HPDE6-E6E7 (cell line): ENCODE measurements at regions not wholly inside any gene's neighbourhood (a gene's known extent, or its start where the extent isn't known, plus 50 kb on each side); places are given as distances from the start of the nearest gene placed in this dataset.
A peak's percentile ranks its signal among the peaks of the same experiment; 100 is the strongest.
"Not testable (repeated sequence)": the region's sequence is repeated elsewhere in the genome, so short reads cannot be mapped to it uniquely, and the experiment has no call there.

Experiments
- DNase-seq: peaks from one replicate; pipeline ENCODE4 v3.0.0; 2011; ENCODE audit warnings: missing footprints; ENCODE audit errors: extremely low spot score

DNA sequence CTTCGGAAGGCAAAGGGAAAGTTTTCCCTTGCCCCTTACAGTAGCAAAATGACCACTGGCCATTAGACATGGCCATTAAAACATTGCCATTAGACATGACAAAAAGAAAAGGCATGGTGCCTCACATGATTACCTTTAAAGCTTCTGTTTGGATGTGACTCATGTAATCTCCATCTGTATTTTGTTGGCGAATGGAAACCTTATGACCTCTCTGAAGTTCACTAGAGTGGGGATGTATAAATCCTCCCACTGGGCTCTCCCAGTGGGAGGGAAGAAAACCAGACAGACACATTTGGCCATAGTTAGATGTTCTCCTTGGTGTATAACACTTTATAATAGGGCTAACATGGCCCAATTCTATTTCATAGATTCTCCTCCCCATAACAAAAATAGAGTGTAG is 152.6 kb downstream of the MAGEB17 start:
- DNase-seq: no peak

DNA sequence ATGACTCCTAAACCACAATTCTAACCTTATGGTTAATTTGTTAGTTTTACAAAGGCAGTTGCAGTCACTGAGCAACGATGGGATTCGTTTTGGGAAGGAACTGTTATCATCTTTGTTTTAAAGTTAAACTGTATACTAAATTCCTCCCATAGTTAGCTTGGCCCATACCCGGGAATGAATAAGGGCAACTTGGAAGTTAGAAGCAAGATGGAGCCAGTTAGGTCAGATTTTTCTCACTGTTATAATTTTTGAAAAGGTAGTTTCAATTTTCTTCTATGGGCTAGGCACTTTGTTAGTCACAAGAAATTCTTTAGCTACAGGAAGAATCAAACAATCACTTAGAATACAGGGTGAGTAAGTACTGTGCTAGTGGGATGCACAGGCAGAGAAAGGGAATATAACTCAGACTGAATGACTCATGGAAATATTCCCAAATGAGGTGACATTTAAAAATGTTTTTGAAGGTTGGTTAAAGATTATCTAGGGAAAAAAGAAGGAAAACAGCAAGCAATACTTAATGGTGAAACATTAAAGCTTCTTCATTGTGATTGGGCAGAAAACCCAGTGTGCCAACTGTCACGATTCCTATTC is 153.6 kb downstream of the MAGEB17 start:
- DNase-seq: peak; percentile 19

DNA sequence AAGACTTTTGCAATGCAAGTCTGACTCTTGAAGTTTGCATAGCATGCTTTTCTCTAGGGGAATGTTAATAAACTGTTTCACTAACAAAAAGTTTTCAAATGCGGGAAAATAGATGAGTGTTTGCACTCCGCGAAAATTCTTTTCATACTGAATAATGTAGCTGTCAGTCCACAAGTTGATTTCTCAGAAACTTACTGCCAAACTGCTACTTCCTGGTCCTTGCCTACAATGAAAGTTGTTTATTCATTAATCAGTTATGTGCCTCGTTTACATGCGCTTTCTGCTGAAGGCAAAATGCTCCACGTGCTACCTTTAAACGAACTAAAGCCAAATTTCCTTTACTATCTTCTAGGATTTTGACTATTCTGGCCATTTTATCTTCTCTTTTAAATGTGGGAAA is 166.2 kb downstream of the MAGEB17 start:
- DNase-seq: no peak

DNA sequence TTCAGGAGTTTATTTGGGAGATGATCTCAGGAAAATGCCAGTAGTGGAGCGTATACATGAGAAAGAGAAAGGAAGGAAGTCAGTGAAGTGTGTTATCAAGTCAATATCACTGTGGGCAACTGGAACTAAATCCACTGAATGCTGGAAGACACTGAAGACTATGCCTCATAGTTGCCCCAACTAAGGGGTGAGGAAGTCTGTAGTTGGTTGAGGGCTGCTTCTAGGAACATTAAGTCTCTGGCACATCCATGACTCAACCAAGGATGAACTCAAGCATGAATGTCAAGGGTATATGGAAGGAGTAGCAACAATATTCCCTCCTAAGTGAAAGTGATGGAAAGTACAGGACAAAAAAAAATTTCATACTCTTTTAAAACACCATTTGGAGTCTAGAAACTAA is 167.9 kb downstream of the MAGEB17 start:
- no peak for DNase-seq

DNA sequence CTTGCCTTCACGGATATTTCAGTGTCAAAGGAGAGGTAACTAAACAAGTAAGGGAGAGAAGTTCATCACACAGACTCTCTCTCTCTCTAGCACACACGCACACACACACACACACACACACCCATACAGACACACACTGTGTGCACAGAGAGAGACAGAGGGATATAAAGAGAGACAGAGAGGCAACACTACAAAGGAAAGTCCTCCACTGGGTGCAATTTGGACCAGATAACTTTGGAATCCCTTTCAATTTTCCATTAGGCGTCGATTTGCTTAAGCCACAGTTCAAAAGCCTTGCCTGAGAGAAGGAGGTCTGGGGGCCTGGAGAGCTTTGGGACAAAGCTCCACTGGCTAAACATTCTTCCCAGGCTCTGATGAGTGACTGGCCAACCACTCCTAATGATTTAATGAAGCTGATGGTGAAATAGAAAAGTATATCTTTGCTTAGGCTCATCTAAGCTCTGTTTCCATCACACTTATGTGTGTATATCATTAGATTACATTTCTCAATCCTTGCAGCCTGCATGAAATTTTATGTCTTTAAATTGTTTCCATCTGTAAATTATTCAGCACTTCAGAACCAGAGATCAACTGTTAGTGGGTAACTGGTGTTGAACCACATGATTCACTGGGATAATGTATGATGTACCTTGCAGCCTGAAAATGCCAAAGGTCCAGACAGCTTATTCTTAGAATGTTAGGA is 180.8 kb downstream of the MAGEB17 start:
- DNase-seq: no peak

DNA sequence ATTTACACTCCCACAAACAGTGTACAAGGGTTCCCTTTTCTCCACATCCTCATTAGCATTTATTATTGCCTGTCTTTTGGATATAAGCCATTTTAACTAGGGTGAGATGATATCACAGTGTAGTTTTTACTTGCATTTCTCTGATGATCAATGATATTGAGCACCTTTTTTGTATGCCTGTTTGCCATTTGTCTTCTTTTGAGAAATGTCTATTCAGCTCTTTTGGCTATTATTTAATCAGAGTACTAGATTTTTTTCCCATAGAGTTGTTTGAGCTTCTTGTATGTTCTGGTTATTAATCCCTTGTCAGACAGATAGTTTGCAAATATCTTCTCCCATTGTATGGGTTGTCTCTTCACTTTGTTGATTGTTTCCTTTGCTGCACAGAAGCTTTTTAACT is 190.6 kb downstream of the MAGEB17 start:
- no peak for DNase-seq

DNA sequence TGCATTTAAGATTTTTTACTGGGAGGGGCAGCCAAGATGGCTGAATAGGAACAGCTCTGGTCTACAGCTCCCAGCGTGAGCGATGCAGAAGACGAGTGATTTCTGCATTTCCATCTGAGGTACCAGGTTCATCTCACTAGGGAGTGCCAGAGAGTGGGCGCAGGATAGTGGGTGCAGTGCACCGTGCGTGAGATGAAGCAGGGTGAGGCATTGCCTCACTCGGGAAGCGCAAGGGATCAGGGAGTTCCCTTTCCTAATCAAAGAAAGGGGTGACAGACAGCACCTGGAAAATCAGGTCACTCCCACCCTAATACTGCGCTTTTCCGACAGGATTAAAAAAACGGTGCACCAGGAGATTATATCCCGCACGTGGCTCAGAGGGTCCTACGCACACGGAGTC is 192.8 kb downstream of the MAGEB17 start:
- not testable (repeated sequence) for DNase-seq

DNA sequence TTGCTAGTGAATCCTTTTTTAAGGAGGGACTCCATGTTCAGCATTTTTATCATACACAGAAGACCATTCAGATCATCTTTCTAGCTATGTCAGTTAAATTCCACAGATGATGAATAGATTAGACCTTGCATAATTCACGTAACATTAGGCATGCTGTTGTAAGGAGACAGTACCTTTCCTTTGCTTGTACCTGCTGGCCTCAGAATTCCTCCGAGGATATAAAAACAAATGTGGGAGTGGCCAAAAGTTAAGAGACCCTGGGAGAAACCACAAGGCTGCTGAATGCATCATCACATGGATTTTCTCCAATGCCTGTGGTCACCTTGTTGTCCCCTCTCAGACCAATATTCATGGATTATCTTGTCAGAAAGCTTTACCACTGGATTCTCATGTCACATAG is 201.4 kb downstream of the MAGEB17 start:
- DNase-seq: no peak

DNA sequence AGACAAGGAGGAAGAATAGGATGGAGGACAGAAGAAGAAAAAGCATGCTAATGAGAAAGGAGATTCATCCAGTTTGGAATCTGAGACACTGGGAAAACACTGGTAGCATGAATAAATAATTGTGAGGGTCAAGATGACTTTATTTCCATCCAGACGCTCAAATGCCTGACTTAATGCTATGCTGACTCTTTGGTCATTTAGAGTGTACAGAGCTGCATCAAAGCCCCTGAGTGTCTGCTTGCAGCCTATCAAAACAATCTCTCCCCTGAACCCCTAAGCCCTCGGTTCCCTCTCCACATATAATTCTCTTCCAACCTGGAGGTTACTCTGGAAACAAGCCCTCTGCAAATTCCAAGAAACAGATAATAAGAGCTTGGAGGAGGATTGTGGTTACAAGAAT is 208.8 kb downstream of the MAGEB17 start:
- DNase-seq: no peak

DNA sequence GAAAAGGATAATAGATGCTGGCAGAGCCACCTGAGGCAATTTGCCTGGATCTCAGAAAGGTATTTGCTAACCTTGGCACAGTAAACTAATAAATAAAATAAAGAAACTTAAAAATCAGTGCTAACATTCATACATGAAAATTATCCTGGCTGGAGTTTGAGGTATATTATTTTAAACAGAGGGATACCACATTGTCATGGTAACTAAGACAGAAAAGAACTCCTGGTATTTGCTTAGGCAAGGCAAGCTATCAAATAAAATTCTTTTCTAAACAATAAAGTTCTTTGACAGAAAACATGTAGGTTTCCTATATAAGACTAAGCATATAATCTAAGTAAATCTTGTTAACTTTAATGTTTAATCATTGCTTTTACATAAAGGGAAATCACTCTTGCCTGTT is 218.8 kb downstream of the MAGEB17 start:
- no peak for DNase-seq

DNA sequence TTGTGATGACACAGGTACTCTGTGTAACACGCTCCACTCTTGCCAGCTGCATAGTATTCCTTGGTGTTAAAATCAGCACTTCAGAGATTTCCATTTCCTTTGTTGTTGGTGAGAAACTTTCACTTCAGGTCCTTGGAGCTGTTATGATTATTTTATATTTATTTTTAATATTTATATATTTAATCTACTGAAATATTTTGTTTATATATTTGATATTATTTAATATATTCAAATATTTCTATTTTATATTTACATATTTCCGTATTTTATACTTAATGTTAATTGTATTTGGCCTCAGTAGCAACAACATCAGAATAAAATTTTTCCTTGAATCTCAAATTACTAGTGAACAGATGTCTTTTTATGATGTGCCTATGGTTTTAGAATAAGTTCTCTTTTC is 225.3 kb downstream of the MAGEB17 start:
- DNase-seq: no peak

DNA sequence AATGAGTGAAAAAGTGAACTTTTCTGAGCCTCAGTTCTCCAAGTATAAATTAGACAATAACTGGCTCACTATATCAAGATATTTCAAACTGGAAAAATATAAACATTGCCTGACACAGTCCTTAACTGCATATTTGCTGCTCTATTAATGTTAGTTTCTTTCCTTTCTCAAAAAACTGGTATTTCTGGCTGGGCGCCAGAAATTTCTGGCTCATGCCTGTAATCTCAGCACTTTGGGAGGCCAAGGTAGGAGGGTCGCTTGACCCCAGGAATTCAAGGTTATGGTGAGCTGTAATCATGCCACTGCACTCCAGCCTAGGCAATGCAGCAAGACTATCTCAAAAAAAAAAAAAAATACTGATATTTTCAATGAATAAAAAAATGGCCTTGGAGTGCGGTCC is 227.0 kb downstream of the MAGEB17 start:
- DNase-seq: no peak

DNA sequence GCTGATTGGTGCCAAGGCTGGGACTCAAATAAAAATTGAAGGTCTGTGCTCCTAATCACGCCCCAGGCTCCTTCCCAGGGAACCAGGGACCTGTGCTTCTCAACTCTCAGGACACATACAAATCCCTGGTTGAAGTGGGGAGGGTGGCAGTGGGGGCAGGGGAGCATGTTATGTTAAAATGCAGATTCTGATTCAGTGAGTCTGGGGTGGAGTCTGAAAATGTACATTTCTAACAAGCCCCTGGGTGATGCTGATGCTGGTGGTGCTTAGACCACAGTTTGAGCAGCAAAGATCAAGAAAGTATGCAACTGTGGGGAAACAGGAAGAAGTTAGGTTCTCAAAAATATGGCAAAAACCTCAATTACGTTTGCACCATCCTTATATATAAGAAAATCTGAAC is 236.5 kb downstream of the MAGEB17 start:
- no peak for DNase-seq

DNA sequence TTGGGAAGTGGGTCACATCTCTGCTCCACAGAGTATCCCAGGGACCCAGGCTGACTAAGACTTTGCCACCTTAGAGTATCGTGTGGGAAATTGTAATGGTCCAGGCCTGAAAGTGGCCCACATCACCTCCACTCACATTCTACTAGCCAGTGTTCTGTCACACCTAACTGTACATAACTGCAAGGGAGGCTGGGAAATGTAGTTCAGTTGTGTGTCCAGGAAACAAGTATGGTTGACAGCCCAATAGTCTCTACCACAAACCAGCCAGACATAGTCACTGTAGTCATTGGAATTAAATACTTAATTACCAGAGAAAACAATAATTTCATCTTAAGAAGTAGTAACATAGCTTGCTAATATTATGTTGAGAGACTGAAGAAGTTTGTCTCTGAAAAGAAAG is 233.4 kb upstream of the S100G start:
- DNase-seq: no peak

DNA sequence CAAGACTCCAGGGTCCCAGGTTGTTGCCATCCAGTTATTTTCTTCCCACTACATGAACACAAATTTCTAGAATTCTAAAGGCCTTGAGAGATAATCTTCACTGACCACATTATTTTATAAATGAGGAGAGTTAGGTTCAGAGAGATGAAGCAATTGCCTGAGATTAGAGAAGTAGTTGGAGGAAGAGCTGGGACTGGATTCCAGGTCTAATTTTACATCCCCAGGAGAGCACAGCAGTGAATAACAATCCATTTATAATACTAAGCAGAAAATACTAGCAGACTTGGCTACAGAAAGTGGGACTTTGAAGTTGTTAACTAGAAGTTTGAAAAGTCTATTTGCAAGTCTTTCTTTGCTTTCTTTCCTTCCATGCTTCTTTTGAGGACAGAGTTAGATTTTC is 231.3 kb upstream of the S100G start:
- DNase-seq: no peak

DNA sequence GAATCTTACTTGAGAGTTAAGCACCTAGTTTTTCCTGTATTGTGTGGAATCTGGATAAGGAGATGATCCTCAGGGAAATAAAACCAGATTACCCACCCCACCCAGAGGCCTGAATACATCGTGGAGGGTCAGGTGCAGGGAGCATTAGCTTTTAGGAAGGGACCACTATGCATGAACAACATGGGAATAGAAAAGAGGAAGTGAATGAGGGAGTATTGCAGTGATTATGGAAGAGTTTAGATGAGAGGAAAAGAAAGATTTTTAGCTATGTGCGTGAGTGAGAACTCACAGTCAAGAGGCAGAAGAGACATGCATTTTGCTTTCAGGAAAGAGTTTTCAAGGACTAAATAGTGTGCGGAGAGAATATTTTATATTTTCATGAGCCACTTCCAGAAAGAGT is 222.3 kb upstream of the S100G start:
- no peak for DNase-seq

DNA sequence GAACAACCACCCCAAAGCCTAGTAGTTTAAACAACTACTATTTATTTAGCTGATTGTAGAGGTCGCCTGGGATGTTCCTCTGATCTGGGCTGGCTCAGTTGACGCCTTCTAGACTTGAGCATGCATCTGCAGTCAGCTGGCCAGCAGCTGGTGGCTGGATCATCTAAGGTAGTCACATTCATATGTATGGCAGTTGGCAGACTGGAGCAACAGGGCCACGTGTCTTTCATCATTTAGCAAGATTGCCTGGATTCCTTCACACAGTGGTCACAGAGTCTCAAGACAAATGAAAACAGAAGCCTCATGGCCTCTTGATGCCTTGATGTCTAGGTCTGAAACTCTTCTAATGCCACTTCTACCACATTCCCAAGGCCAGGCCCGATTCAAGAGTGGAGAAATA is 220.6 kb upstream of the S100G start:
- DNase-seq: no peak

DNA sequence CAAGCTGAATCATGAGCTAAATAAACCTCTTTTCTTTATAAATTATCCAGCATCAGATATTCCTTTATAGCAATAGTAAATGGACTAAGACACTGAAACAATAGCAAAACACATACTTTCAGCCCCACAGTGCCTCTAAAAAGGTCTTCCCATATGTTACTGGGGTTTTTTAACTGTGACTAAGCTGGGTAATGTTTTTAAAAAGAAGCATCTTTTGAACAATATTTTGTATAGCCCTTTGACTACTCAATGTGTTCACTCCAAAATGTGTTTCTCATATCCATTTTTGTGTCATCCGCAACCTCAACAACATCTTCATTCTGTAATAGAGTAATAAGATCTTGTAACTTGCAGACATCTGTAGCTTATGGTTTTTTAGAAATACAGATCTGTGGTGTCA is 218.7 kb upstream of the S100G start:
- no peak for DNase-seq

DNA sequence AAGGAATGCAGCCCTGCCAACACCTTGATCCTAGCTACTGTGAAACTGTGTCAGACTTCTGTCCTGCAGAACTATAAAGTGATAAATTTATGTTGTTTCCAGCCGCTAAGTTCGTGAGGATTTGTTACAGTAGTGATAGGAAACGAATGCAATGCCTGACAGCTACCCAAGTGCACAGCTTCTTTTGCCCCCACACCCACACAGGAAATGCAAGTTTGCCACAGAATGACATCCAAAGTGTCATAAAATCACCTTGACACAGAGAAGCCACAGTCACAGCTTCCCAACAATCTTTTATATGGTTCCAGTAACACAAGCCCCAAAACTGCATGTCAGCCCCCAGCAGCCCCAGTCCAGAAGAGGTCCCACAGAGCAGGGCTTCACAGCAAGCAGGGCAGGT is 216.9 kb upstream of the S100G start:
- DNase-seq: no peak

DNA sequence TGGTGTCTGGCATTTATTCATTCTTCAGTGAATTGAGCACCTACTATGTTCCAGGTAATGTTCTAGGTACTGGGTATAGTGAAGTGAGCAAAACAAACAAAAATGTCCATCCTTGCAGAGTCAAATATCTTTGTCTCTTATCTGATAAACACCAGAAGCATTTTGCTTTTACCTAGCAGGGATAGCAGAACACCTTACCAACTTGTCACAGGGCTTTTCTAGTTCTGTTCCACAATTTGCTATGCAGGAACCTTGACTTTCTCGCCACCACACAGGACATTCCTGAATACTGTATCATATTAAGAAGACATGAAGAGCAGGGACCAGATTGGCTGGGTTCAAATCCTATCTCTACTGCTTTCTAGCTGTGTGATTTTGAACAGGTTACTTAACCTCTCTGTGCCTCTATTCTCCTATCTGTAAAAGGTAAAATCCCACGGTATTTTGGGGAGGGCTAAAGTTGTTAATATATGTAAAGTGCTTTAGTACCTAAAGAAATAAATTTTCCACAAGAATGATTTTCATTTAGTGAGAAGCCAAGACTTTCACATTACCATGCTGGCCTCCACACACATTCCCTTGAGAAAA is 214.5 kb upstream of the S100G start:
- DNase-seq: no peak

DNA sequence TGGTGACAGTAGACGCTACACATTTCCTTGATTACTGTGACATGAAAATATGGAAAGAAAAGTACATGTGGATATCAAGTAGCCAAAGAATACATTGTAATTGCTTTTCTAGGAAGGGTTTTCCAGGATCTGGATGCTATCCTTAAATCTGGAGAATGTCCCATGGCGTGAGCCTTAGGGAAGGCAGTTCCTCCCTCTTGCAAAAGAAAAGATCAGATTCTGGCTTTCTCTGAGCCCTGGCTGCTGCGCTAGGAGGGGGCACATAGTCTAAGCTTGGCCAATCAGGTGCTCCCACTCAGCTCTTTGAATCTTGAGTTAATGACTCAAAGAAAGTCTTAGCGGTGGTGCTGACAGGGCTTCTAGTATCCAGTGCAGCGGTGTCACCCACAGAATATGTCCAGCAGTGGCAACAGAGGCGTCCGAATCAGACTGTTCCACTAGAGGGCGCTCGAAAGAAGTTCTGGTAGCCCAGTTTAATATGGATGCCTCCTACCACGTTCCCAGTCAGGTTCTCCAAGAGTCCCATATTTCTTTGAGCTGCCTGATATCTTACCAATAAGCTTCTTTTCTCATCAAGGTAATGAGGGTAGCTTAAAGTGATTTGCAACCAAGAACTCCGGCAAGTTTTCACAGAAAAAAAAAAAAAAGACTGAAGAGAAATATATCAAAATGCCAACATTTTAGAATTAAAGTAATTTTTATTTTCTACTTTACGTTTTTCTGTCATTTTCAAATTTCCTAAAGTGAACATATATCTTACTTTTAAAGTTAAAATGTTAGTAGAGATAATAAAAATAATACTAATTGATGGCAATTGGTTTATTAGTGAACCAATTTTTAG is 213.4 kb upstream of the S100G start:
- peak; percentile 64 for DNase-seq

DNA sequence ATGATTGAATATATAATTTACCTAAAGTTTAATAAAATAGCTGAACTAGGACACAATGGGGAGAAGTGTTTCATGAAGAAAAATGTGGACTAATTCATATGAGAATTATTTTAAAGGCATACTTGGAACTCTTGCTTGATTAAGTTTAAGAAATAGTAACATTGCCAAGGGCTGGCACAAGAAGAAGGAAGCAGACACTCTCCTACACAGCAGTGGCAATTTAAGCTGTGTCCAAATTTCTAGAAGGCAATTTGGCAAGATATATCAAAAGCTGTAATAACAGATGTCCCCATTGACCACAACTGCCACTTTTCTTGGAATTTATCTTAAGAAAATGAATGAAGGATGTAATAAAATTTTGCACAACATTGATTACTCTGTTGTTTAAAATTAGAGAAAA is 209.5 kb upstream of the S100G start:
- no peak for DNase-seq

DNA sequence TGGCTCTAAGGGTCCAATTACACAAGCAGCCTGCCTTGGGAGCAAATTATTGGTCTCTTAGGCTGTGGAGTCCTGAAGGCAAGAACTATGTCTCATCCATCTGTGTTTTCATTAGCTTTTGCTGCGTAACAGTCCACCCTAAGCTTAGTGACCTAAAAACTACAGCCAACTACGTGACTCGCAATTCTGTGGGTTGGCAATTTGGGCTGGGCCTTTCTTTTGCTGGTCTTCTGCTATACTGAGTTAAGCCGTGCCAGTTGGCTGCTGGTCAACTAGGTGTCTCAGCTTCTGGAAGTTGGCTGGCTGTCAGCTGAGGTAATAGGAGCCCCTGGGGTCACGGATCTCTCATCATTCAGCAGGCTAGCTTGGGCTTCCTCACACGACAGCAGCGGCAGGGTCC is 205.6 kb upstream of the S100G start:
- no peak for DNase-seq
